ENCODE measurements at regions not wholly inside any gene's neighbourhood (a gene's known extent, or its start where the extent isn't known, plus 50 kb on each side); places are given as distances from the start of the nearest gene placed in this dataset.

- no peaks in the 10 kb centered on the region for H3K9me1 ChIP-seq (ENCODE audit: control insufficient read depth, extremely low read depth, insufficient read depth, low read length)
- no peak overlapping the region for H3K9ac ChIP-seq (ENCODE audit: control insufficient read depth, extremely low read depth, insufficient read depth, low read length)
- H3K4me3 ChIP-seq (ENCODE audit: control insufficient read depth in 2 of 3, extremely low read depth in 1 of 3, insufficient read depth in 2 of 3, low read depth in 1 of 3, low read length in 3 of 3), result no peak overlapping the region
- H3K4me1 ChIP-seq (ENCODE audit: control insufficient read depth, extremely low read depth, insufficient read depth, low read length), result no peaks in the 10 kb centered on the region
- H3K27ac ChIP-seq (ENCODE audit: control insufficient read depth, insufficient read depth, low read length), result no peak overlapping the region
- dilution Hi-C loops (cut with MboI; ENCODE audit: extremely low pct_ligation_motif_present, low sequenced_read_pairs), result no loop called here
- FAIRE-seq, result no peak
- H3K27me3 ChIP-seq (ENCODE audit: control insufficient read depth, extremely low read depth, insufficient read depth, low read length), result no peaks in the 10 kb centered on the region
- DNase-seq (ENCODE audit: low read depth, low spot score), result no peak
- H3K4me2 ChIP-seq (ENCODE audit: control insufficient read depth, extremely low read depth, insufficient read depth, low read depth, low read length), result no peak overlapping the region
- H3K79me2 ChIP-seq (ENCODE audit: control insufficient read depth, insufficient read depth, low read length), result no peaks in the 10 kb centered on the region
- TF ChIP-seq CTCF (optimal IDR thresholded peaks at IDR 0.05 in 1 of 3, IDR thresholded peaks at IDR 0.05 in 1 of 3, conservative IDR thresholded peaks at IDR 0.05 in 1 of 3; ENCODE audit: extremely low read depth in 1 of 3, insufficient read depth in 2 of 3, low read length in 3 of 3) (no peak), EZH2 (IDR thresholded peaks at IDR 0.05; ENCODE audit: low read length) (no peak)
- no peaks in the 10 kb centered on the region for H3K36me3 ChIP-seq (ENCODE audit: control insufficient read depth in 2 of 2, extremely low read depth in 1 of 2, insufficient read depth in 2 of 2, low read length in 2 of 2)
- H4K20me1 ChIP-seq (ENCODE audit: control insufficient read depth, extremely low read depth, insufficient read depth, low read length), result no peaks in the 10 kb centered on the region
- H3K9me3 ChIP-seq (ENCODE audit: control insufficient read depth, low read depth, low read length), result no peaks in the 10 kb centered on the region
- H2AFZ ChIP-seq (ENCODE audit: control insufficient read depth, low read length), result no peak overlapping the region
Measured at GRCh38 chr16:73384506-73385089, 336.7 kb upstream of the ZFHX3 start.

GRCh38 chr16:73383988-73384365 lies 336.0 kb upstream of the ZFHX3 start:
- Histone ChIP-seq H3K27ac (ENCODE audit: control insufficient read depth, insufficient read depth, low read length) (no peak overlapping the region), H3K27me3 (ENCODE audit: control insufficient read depth, extremely low read depth, insufficient read depth, low read length) (no peaks in the 10 kb centered on the region)
- dilution Hi-C loops (cut with MboI; ENCODE audit: extremely low pct_ligation_motif_present, low sequenced_read_pairs), result no loop called here

More at GRCh38 chr16:73383988-73384365, 336.0 kb upstream of the ZFHX3 start:
- H3K4me3 ChIP-seq (ENCODE audit: control insufficient read depth in 2 of 3, extremely low read depth in 1 of 3, insufficient read depth in 2 of 3, low read depth in 1 of 3, low read length in 3 of 3), result no peak overlapping the region
- no peak for DNase-seq (ENCODE audit: low read depth, low spot score)
- no peak overlapping the region for H2AFZ ChIP-seq (ENCODE audit: control insufficient read depth, low read length)
- H3K79me2 ChIP-seq (ENCODE audit: control insufficient read depth, insufficient read depth, low read length), result no peaks in the 10 kb centered on the region
- no peaks in the 10 kb centered on the region for H3K9me3 ChIP-seq (ENCODE audit: control insufficient read depth, low read depth, low read length)
- no peaks in the 10 kb centered on the region for H3K4me1 ChIP-seq (ENCODE audit: control insufficient read depth, extremely low read depth, insufficient read depth, low read length)
- no peaks in the 10 kb centered on the region for H3K9me1 ChIP-seq (ENCODE audit: control insufficient read depth, extremely low read depth, insufficient read depth, low read length)
- FAIRE-seq, result no peak
- H3K9ac ChIP-seq (ENCODE audit: control insufficient read depth, extremely low read depth, insufficient read depth, low read length), result no peak overlapping the region
- TF ChIP-seq CTCF (optimal IDR thresholded peaks at IDR 0.05 in 1 of 3, IDR thresholded peaks at IDR 0.05 in 1 of 3, conservative IDR thresholded peaks at IDR 0.05 in 1 of 3; ENCODE audit: extremely low read depth in 1 of 3, insufficient read depth in 2 of 3, low read length in 3 of 3), result no peak
- no peak for TF ChIP-seq EZH2 (IDR thresholded peaks at IDR 0.05; ENCODE audit: low read length)
- H4K20me1 ChIP-seq (ENCODE audit: control insufficient read depth, extremely low read depth, insufficient read depth, low read length), result no peaks in the 10 kb centered on the region
- no peak overlapping the region for H3K4me2 ChIP-seq (ENCODE audit: control insufficient read depth, extremely low read depth, insufficient read depth, low read depth, low read length)
- H3K36me3 ChIP-seq (ENCODE audit: control insufficient read depth in 2 of 2, extremely low read depth in 1 of 2, insufficient read depth in 2 of 2, low read length in 2 of 2), result no peaks in the 10 kb centered on the region

All from keratinocyte (primary cell).